Stimulated activated CD8-positive, alpha-beta memory T cell treated with anti-CD3 and anti-CD28 coated beads, Interleukin-15, amount 100 ng/mL, for 24 hours (primary cell): ENCODE measurements at regions not wholly inside any gene's neighbourhood (a gene's known extent, or its start where the extent isn't known, plus 50 kb on each side); places are given as distances from the start of the nearest gene placed in this dataset.

Source experiments
- DNase-seq: peaks from one replicate; pipeline ENCODE4 v3.0.0-alpha.2; 2020; ENCODE audit warnings: low read depth

GRCh38 chr5:129821477-129822131, 73.7 kb downstream of the MINAR2 start:
- no peak for DNase-seq

DNA sequence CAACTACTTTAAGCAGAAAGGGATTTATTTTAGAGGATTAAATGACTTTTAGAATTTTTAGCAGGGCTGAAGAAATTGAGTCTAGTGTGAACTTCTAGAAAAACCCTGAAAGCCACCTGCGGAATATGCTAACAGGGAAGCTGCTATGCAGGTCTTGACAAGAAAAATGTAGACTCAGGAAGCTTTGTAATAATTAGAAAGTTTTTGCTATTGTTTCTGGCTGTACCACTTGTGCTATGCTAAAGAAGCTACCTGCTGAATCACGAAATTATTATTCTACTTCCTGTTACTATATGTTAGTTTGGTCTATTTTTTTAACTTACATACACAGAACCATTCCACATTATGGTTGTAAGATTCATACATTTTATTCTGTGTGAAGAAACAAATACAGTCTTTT, 74.0 kb upstream of the CHSY3 start:
- no peak for DNase-seq

- DNase-seq: no peak
Observed at GRCh38 chr5:129836321-129836720, 67.9 kb upstream of the CHSY3 start.

DNA sequence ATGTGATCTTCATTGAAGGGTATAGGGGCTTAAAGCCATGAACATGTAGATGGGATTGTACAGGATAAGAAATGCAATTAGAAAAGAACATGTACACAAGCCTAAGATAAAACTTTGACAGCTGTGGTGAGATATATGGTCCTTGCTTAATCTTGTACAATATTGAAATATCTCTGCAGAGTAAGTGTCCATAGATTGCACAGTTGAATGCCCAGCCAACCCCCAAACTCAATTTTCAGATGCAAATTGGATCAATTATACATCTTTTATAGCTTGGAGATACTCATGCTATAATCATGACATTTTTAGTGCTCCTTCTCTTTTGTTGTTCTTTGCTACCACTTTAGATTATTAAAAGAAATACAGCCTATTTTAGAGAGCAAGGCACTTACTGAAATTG, 59.5 kb upstream of the CHSY3 start:
- DNase-seq: no peak

GRCh38 chr5:129852747-129853352, 51.4 kb upstream of the CHSY3 start:
- peak; percentile 64 for DNase-seq

- DNase-seq: no peak
Observed at GRCh38 chr5:129853588-129853987, 50.7 kb upstream of the CHSY3 start.
